ENCODE measurements at regions not wholly inside any gene's neighbourhood (a gene's known extent, or its start where the extent isn't known, plus 50 kb on each side); places are given as distances from the start of the nearest gene placed in this dataset.

- TF ChIP-seq YY1 (IDR thresholded peaks at IDR 0.05; ENCODE audit: low read depth), result no peak
- TF ChIP-seq USF1 (IDR thresholded peaks at IDR 0.05), result no peak
- no peak for TF ChIP-seq MAX (IDR thresholded peaks at IDR 0.05)
- no peak for TF ChIP-seq CREB1 (IDR thresholded peaks at IDR 0.05; ENCODE audit: low read depth)
Observed at GRCh38 chr1:101399222-101399621, 162.4 kb downstream of the S1PR1 start.

Measured in Ishikawa (cell line).